NOMO-1 treated with DMSO at 0.1 percent for 48 hours (cell line): ENCODE measurements at regions not wholly inside any gene's neighbourhood (a gene's known extent, or its start where the extent isn't known, plus 50 kb on each side); places are given as distances from the start of the nearest gene placed in this dataset.
"Not testable (repeated sequence)": the region's sequence is repeated elsewhere in the genome, so short reads cannot be mapped to it uniquely, and the experiment has no call there.

ENCODE experiments used
- DNase-seq: peaks from one replicate; lab custom pipeline; 2025; ENCODE audit not compliant: unreplicated experiment; lab: John Stamatoyannopoulos, UW

- DNase-seq: no peak
Measured at GRCh38 chr3:66910266-66911055, 87.6 kb upstream of the KBTBD8 start.

GRCh38 chr3:66912306-66912705 lies 85.8 kb upstream of the KBTBD8 start:
- no peak for DNase-seq

- no peak for DNase-seq
Measured at GRCh38 chr3:66922058-66922457, 76.0 kb upstream of the KBTBD8 start.

GRCh38 chr3:66923969-66924368 lies 74.1 kb upstream of the KBTBD8 start:
- no peak for DNase-seq

- DNase-seq: no peak
Measured at GRCh38 chr3:66928252-66928651, 69.9 kb upstream of the KBTBD8 start.

GRCh38 chr3:66931291-66931690 lies 66.8 kb upstream of the KBTBD8 start:
- DNase-seq: no peak

- no peak for DNase-seq
Measured at GRCh38 chr3:66931699-66932098, 66.4 kb upstream of the KBTBD8 start.

GRCh38 chr3:66933233-66933632 lies 64.9 kb upstream of the KBTBD8 start:
- DNase-seq: no peak

- DNase-seq: no peak
Measured at GRCh38 chr3:66934041-66934440, 64.1 kb upstream of the KBTBD8 start.

GRCh38 chr3:66934725-66935124 lies 63.4 kb upstream of the KBTBD8 start:
- DNase-seq: no peak

- DNase-seq: not testable (repeated sequence)
Measured at GRCh38 chr3:66937041-66937440, 61.1 kb upstream of the KBTBD8 start.

GRCh38 chr3:66938338-66938963 lies 59.7 kb upstream of the KBTBD8 start:
- DNase-seq: peak; percentile 51

- DNase-seq: no peak
Measured at GRCh38 chr3:66948041-66948440, 50.1 kb upstream of the KBTBD8 start.
